ENCODE measurements at regions not wholly inside any gene's neighbourhood (a gene's known extent, or its start where the extent isn't known, plus 50 kb on each side); places are given as distances from the start of the nearest gene placed in this dataset.

- ChIA-PET CTCF (ENCODE audit: low intra/inter-chr PET ratio, low total read pairs) (no interaction called here), POLR2A (no interaction called here)
- no peak overlapping the region for H3K4me2 ChIP-seq (ENCODE audit: low read depth, low read length)
- H3K27me3 ChIP-seq (ENCODE audit: control insufficient read depth in 1 of 2, insufficient read depth in 2 of 2, low read length in 2 of 2), result no peaks in the 10 kb centered on the region; a peak in 1 of 5 replicates
- H3K4me3 ChIP-seq (replicated peaks in 1 of 3; ENCODE audit: insufficient read depth in 1 of 3, low read depth in 2 of 3, low read length in 3 of 3), result no peak overlapping the region
- in situ Hi-C loops (cut with HindIII; ENCODE audit: extremely low pct_ligation_motif_present, low pct_unique_long_range_greater_than_20kb) (no loop called here), intact Hi-C loops (cut with micrococcal nuclease; ENCODE audit: unreplicated experiment) (no loop called here)
- 88% methylated on average over 3 of the region's 3 CpGs for WGBS (ENCODE audit: low lambda C conversion rate)
- H3K9ac ChIP-seq (ENCODE audit: insufficient read depth, low read depth, low read length), result no peak overlapping the region
- FAIRE-seq (no peak), DNase-seq (ENCODE audit: low spot score) (no peak), ATAC-seq (no peak)
- H3K79me2 ChIP-seq (ENCODE audit: insufficient read depth, low read length), result no peaks in the 10 kb centered on the region
- H3K27ac ChIP-seq (ENCODE audit: extremely low read length, insufficient read depth, low read length), result no peak overlapping the region
- H4K20me1 ChIP-seq (ENCODE audit: insufficient read depth, low read length), result no peaks in the 10 kb centered on the region
- no TSS peak for BruUV-seq (replicated peaks)
- H3K4me1 ChIP-seq (ENCODE audit: insufficient read depth, low read length), result 0 out of 2 replicates have a peak, but pooled peaks cover 7% of the 10 kb centered on the region
- no peaks in the 10 kb centered on the region for H3K36me3 ChIP-seq (replicated peaks in 1 of 2; ENCODE audit: control insufficient read depth in 1 of 2, insufficient read depth in 2 of 2, low read length in 2 of 2)
- H3K9me3 ChIP-seq (ENCODE audit: low read length), result no peaks in the 10 kb centered on the region
- no peak for TF ChIP-seq NFYB (CRISPR knock-in tag; IDR thresholded peaks at IDR 0.05)
- TF ChIP-seq SALL2 (CRISPR knock-in tag; IDR thresholded peaks at IDR 0.05), result no peak
- no peak for TF ChIP-seq TBX2 (CRISPR knock-in tag; IDR thresholded peaks at IDR 0.05; ENCODE audit: borderline replicate concordance)
- TF ChIP-seq NR1H2 (CRISPR knock-in tag; IDR thresholded peaks at IDR 0.05; ENCODE audit: borderline replicate concordance, low read depth), result no peak
- TF ChIP-seq GABPA (IDR thresholded peaks at IDR 0.05; ENCODE audit: low read depth, low read length), result no peak
- TF ChIP-seq GABPA (CRISPR knock-in tag; IDR thresholded peaks at IDR 0.05; ENCODE audit: low read depth), result no peak
- TF ChIP-seq ZZZ3 (CRISPR knock-in tag; IDR thresholded peaks at IDR 0.05; ENCODE audit: borderline replicate concordance), result no peak
- TF ChIP-seq TOPORS (CRISPR knock-in tag; IDR thresholded peaks at IDR 0.05), result no peak
- TF ChIP-seq THAP9 (CRISPR knock-in tag; IDR thresholded peaks at IDR 0.05; ENCODE audit: borderline replicate concordance), result no peak
- TF ChIP-seq PREB (CRISPR knock-in tag; IDR thresholded peaks at IDR 0.05), result no peak
- no peak for TF ChIP-seq FOSL1 (CRISPR knock-in tag; IDR thresholded peaks at IDR 0.05; ENCODE audit: borderline replicate concordance)
- no peak for TF ChIP-seq PAF1 (CRISPR knock-in tag; IDR thresholded peaks at IDR 0.05)
- TF ChIP-seq MTA1 (CRISPR knock-in tag; IDR thresholded peaks at IDR 0.05; ENCODE audit: borderline replicate concordance), result no peak
- no peak for TF ChIP-seq FOXA3 (CRISPR knock-in tag; IDR thresholded peaks at IDR 0.05)
- TF ChIP-seq SIN3A (IDR thresholded peaks at IDR 0.05; ENCODE audit: borderline replicate concordance, low read depth, low read length), result no peak
- TF ChIP-seq ZNF850 (CRISPR knock-in tag; conservative IDR thresholded peaks at IDR 0.05), result no peak
- no peak for TF ChIP-seq ISX (CRISPR knock-in tag; conservative IDR thresholded peaks at IDR 0.05)
- TF ChIP-seq RARA (CRISPR knock-in tag; IDR thresholded peaks at IDR 0.05), result no peak
- H2AFZ ChIP-seq (ENCODE audit: low read length), result no peak overlapping the region
Observed at GRCh38 chr15:96538491-96538890, 208.0 kb downstream of the NR2F2 start.

All from HepG2 (cell line).